ENCODE measurements at regions not wholly inside any gene's neighbourhood (a gene's known extent, or its start where the extent isn't known, plus 50 kb on each side); places are given as distances from the start of the nearest gene placed in this dataset.
A peak's percentile ranks its signal among the peaks of the same experiment; 100 is the strongest.

DNA sequence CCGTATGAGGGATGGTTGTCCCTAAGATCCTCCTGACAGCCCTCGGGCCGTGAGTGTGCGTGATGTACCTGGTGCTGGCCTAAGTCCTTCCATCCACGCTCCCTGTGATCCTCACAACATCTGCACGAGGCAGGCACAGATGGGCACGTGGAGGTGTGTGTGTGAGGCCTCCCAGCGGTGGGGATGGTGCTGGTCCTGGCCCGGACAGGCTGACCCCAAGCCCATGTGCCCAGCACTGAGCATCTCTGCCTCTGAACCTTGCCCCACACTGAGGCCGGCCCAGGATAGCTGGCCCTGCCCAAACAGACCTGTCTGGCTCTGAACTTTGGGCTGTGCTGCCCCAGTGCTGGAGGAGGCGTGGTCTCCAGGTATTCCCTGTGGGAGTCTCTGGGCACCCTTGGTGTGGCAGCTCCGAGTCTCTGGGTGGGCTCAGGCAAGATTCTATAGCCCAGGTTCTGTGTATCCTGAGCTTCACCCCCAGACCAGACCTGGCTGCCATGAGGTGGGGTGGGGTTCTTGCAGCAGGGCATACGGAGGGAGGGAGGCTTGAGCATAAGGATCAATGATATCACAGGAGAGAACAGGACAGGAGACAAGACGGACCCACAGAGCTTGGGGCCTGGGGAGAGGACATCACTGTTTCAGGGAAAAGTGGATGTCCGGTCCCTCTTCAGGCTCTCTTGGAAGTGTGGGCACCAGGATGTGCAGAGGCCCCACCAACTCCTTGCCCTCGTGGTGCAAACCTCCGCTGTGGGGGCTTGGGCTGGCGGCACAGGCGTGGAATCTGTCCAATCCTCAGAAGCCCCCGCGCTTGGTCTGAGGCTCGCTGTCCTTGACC, 881.8 kb downstream of the BRD1 start:
- Histone ChIP-seq H3K4me1 (ENCODE audit: control insufficient read depth in 2 of 2, insufficient read depth in 1 of 2, low read depth in 1 of 2, low read length in 2 of 2) (peaks cover 0 to 4% of the 10 kb centered on the region in 2 donors), H3K4me3 (ENCODE audit: low read length in 2 of 2) (no peak overlapping the region), H3K4ac (ENCODE audit: low read length) (no peak overlapping the region), H3K4me2 (ENCODE audit: insufficient read depth, low read length, poor library complexity, severe bottlenecking) (no peak overlapping the region), H3K18ac (ENCODE audit: low read length) (peak overlapping the region; percentile 65), H2BK15ac (ENCODE audit: low read length) (no peak overlapping the region), H3K36me3 (replicated peaks in 1 of 2; ENCODE audit: control insufficient read depth in 2 of 2, insufficient read depth in 2 of 2, low read length in 2 of 2) (no peaks in the 10 kb centered on the region), H3K23ac (ENCODE audit: low read depth, low read length, poor library complexity) (no peak overlapping the region), H3K27me3 (ENCODE audit: control insufficient read depth in 3 of 3, insufficient read depth in 3 of 3, low read depth in 1 of 3, low read length in 3 of 3) (no peaks in the 10 kb centered on the region), H2BK12ac (ENCODE audit: low read length) (no peak overlapping the region), H3K9me3 (replicated peaks in 1 of 2; ENCODE audit: control insufficient read depth in 2 of 2, insufficient read depth in 1 of 2, low read depth in 1 of 2, low read length in 2 of 2) (peaks cover 0 to 2% of the 10 kb centered on the region in 2 donors), H3K14ac (ENCODE audit: low read length) (peak overlapping the region; percentile 89), H2BK5ac (ENCODE audit: low read length) (no peak overlapping the region), H2BK120ac (ENCODE audit: low read depth, low read length) (no peak overlapping the region), H4K8ac (ENCODE audit: low read depth, low read length) (no peak overlapping the region), H3K9ac (ENCODE audit: low read depth, low read length, poor library complexity) (peak overlapping the region; percentile 24), H4K91ac (ENCODE audit: low read depth, low read length, poor library complexity) (no peak overlapping the region), H3K79me1 (ENCODE audit: low read depth, low read length) (no peaks in the 10 kb centered on the region), H2AK5ac (ENCODE audit: low read depth, low read length) (peak overlapping the region; percentile 10), H2AFZ (ENCODE audit: low read length) (no peak overlapping the region), H3K27ac (replicated peaks; ENCODE audit: low read length) (no peak overlapping the region)
- no peak for DNase-seq (ENCODE audit: low spot score)
- WGBS, 2 donors (ENCODE audit: extremely low coverage in 2 of 2, insufficient read length in 2 of 2, insufficient replicate concordance in 1 of 2) = no CpG with 5 or more reads among the region's 22 CpGs

DNA sequence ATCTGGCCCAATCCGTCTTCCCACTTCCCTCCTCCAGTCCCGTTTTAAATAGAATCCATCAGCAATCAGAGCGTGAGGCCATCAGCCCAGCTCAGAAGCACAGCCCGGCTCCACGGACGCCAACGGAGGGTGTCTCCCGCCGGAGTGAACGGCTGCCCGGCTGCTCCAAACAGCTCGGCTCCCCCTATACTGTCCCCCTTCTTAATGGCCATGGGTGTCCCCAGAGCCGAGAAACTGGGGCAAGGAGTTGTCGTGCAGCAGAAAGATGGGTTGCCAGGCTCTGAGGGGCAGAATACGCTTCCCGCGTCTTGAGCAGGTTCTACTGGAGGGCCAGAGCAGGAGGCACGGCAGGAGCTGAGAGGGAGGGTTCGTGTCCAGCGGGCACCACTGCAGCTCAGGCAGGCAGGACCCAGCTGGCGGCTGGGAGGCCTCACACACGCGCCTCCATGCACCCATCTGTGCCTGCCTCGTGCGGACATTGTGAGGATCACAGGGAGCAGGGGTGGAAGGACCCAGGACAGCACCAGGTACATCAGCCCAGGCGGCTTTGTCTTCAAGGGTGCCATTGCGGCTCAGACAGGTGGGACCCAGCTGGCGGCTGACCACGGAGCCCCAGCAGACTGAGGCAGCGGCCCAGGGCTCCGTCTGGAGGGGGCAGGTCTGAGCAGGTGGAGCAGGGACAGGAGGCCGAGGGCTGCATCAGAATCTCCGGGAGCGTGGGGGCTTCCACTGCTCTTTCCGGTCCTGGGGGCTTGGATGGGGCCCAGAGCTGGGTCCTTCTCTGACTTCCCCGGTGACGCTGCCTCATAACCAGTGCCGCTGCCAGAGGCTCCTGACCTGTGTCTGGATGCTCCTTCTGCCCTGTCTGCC, 882.7 kb downstream of the BRD1 start:
- H2BK120ac ChIP-seq (ENCODE audit: low read depth, low read length) = no peak overlapping the region
- peak overlapping the region; percentile 35 for H2BK15ac ChIP-seq (ENCODE audit: low read length)
- H3K79me1 ChIP-seq (ENCODE audit: low read depth, low read length) = no peaks in the 10 kb centered on the region
- peak overlapping the region; percentile 59 for H3K23ac ChIP-seq (ENCODE audit: low read depth, low read length, poor library complexity)
- no peak overlapping the region for H4K8ac ChIP-seq (ENCODE audit: low read depth, low read length)
- no peak overlapping the region for H3K4me2 ChIP-seq (ENCODE audit: insufficient read depth, low read length, poor library complexity, severe bottlenecking)
- H4K91ac ChIP-seq (ENCODE audit: low read depth, low read length, poor library complexity) = no peak overlapping the region
- WGBS, 2 donors (ENCODE audit: extremely low coverage in 2 of 2, insufficient read length in 2 of 2, insufficient replicate concordance in 1 of 2) = no CpG with 5 or more reads among the region's 38 CpGs
- no peaks in the 10 kb centered on the region for H3K36me3 ChIP-seq (replicated peaks in 1 of 2; ENCODE audit: control insufficient read depth in 2 of 2, insufficient read depth in 2 of 2, low read length in 2 of 2)
- no peak overlapping the region for H3K4ac ChIP-seq (ENCODE audit: low read length)
- no peak overlapping the region for H3K9ac ChIP-seq (ENCODE audit: low read depth, low read length, poor library complexity)
- peaks cover 0 to 2% of the 10 kb centered on the region in 2 donors for H3K9me3 ChIP-seq (replicated peaks in 1 of 2; ENCODE audit: control insufficient read depth in 2 of 2, insufficient read depth in 1 of 2, low read depth in 1 of 2, low read length in 2 of 2)
- no peak overlapping the region for H2BK5ac ChIP-seq (ENCODE audit: low read length)
- H3K18ac ChIP-seq (ENCODE audit: low read length) = peak overlapping the region; percentile 65
- H3K14ac ChIP-seq (ENCODE audit: low read length) = peak overlapping the region; percentile 89
- no peak overlapping the region for H3K27ac ChIP-seq (replicated peaks; ENCODE audit: low read length)
- DNase-seq (ENCODE audit: low spot score) = no peak
- H3K4me1 ChIP-seq (ENCODE audit: control insufficient read depth in 2 of 2, insufficient read depth in 1 of 2, low read depth in 1 of 2, low read length in 2 of 2) = no peaks in the 10 kb centered on the region
- peak overlapping the region; percentile 67 for H2AK5ac ChIP-seq (ENCODE audit: low read depth, low read length)
- H3K27me3 ChIP-seq (ENCODE audit: control insufficient read depth in 3 of 3, insufficient read depth in 3 of 3, low read depth in 1 of 3, low read length in 3 of 3) = no peaks in the 10 kb centered on the region
- peak overlapping the region; percentile 30 for H2BK12ac ChIP-seq (ENCODE audit: low read length)
- H2AFZ ChIP-seq (ENCODE audit: low read length) = no peak overlapping the region
- peak overlapping the region in 1 of 2 donors; percentile 40 for H3K4me3 ChIP-seq (ENCODE audit: low read length in 2 of 2)

DNA sequence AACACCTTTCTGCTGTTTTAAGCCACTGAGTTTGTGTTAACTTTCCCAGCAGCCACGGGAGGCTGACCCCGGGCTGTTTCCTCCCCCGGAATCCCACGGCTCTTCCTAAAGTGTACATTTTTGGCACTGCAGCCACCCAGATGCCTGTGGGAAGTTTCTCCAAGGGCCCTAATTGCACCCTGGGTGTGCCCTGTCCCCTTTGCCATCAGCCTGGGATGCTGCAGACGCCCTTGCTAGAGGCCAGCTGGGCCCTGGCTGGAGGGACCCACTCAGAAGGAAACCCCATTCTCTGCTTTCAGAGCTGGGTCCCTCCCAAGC, 883.3 kb downstream of the BRD1 start:
- Histone ChIP-seq H2AFZ (ENCODE audit: low read length) (no peak overlapping the region), H3K36me3 (replicated peaks in 1 of 2; ENCODE audit: control insufficient read depth in 2 of 2, insufficient read depth in 2 of 2, low read length in 2 of 2) (no peaks in the 10 kb centered on the region), H2BK15ac (ENCODE audit: low read length) (no peak overlapping the region), H2BK120ac (ENCODE audit: low read depth, low read length) (no peak overlapping the region), H3K14ac (ENCODE audit: low read length) (no peak overlapping the region), H3K4me3 (ENCODE audit: low read length in 2 of 2) (no peak overlapping the region), H3K9me3 (replicated peaks in 1 of 2; ENCODE audit: control insufficient read depth in 2 of 2, insufficient read depth in 1 of 2, low read depth in 1 of 2, low read length in 2 of 2) (peaks cover 0 to 2% of the 10 kb centered on the region in 2 donors), H3K4me1 (ENCODE audit: control insufficient read depth in 2 of 2, insufficient read depth in 1 of 2, low read depth in 1 of 2, low read length in 2 of 2) (no peaks in the 10 kb centered on the region), H2BK5ac (ENCODE audit: low read length) (no peak overlapping the region), H3K27ac (replicated peaks; ENCODE audit: low read length) (no peak overlapping the region), H2AK5ac (ENCODE audit: low read depth, low read length) (peak overlapping the region; percentile 67), H4K91ac (ENCODE audit: low read depth, low read length, poor library complexity) (no peak overlapping the region), H3K18ac (ENCODE audit: low read length) (no peak overlapping the region), H3K27me3 (ENCODE audit: control insufficient read depth in 3 of 3, insufficient read depth in 3 of 3, low read depth in 1 of 3, low read length in 3 of 3) (no peaks in the 10 kb centered on the region), H3K79me1 (ENCODE audit: low read depth, low read length) (no peaks in the 10 kb centered on the region), H3K9ac (ENCODE audit: low read depth, low read length, poor library complexity) (no peak overlapping the region), H3K4ac (ENCODE audit: low read length) (no peak overlapping the region), H3K23ac (ENCODE audit: low read depth, low read length, poor library complexity) (no peak overlapping the region), H4K8ac (ENCODE audit: low read depth, low read length) (no peak overlapping the region), H3K4me2 (ENCODE audit: insufficient read depth, low read length, poor library complexity, severe bottlenecking) (no peak overlapping the region), H2BK12ac (ENCODE audit: low read length) (no peak overlapping the region)
- no CpG with 5 or more reads among the region's 5 CpGs for WGBS, 2 donors (ENCODE audit: extremely low coverage in 2 of 2, insufficient read length in 2 of 2, insufficient replicate concordance in 1 of 2)
- no peak for DNase-seq (ENCODE audit: low spot score)
